HFFc6 (cell line): ENCODE measurements at regions not wholly inside any gene's neighbourhood (a gene's known extent, or its start where the extent isn't known, plus 50 kb on each side); places are given as distances from the start of the nearest gene placed in this dataset.

ENCODE experiments used
- DNase-seq: peaks from one replicate; pipeline ENCODE4 v3.0.0-alpha.2; 2018
- H3K27ac Mint-ChIP-seq: 2 replicates; pipeline ENCODE4 v1.8.0; 2020; ENCODE audit warnings: mild to moderate bottlenecking, mixed read lengths
- H3K27me3 Mint-ChIP-seq: 2 replicates; pipeline ENCODE4 v1.8.0; 2021; ENCODE audit warnings: mild to moderate bottlenecking, moderate library complexity, mixed read lengths; ENCODE audit not compliant: insufficient read depth
- H3K36me3 Mint-ChIP-seq: 2 replicates; pipeline ENCODE4 v1.8.0; 2021; ENCODE audit warnings: low read depth, mixed read lengths
- H3K4me1 Mint-ChIP-seq: 2 replicates; pipeline ENCODE4 v1.8.0; 2020; ENCODE audit warnings: low read depth, mixed read lengths
- H3K4me3 Mint-ChIP-seq: 2 replicates; pipeline ENCODE4 v1.8.0; 2020; ENCODE audit warnings: mild to moderate bottlenecking, moderate library complexity, mixed read lengths
- H3K9me3 Mint-ChIP-seq: 2 replicates; pipeline ENCODE4 v1.8.0; 2020; ENCODE audit warnings: mild to moderate bottlenecking, mixed read lengths
- CTCF ChIP-seq: fragments of 200-600 bp; sonication (generic); IDR thresholded peaks from 2 replicates; pipeline ENCODE4 v1.5.0; 2021; ENCODE audit warnings: antibody characterized with exemption, mild to moderate bottlenecking

- Mint-ChIP-seq H3K9me3 (no peaks in the 10 kb centered on the region), H3K27ac (no peak overlapping the region), H3K4me3 (no peak overlapping the region), H3K4me1 (no peaks in the 10 kb centered on the region), H3K36me3 (no peaks in the 10 kb centered on the region), H3K27me3 (0 out of 2 replicates have a peak, but pooled peaks cover 3% of the 10 kb centered on the region)
- TF ChIP-seq CTCF: no peak
- no peak for DNase-seq
These were observed 229.9 kb upstream of the TTC29 start for GRCh38 chr4:147175460-147176025.

GRCh38 chr4:147182041-147182440 lies 236.4 kb upstream of the TTC29 start:
- Mint-ChIP-seq H3K27ac (no peak overlapping the region), H3K9me3 (peaks cover 5% of the 10 kb centered on the region), H3K36me3 (no peaks in the 10 kb centered on the region), H3K4me3 (peak overlapping the region; percentile 14; the same call in 1 of the 2 replicates), H3K4me1 (peaks cover 10% of the 10 kb centered on the region), H3K27me3 (peaks cover 9% of the 10 kb centered on the region; the same call in 1 of the 2 replicates)
- DNase-seq: no peak
- TF ChIP-seq CTCF: no peak

GRCh38 chr4:147192679-147193078 lies 247.0 kb upstream of the TTC29 start:
- H3K4me1 Mint-ChIP-seq: peaks cover 5% of the 10 kb centered on the region; the same call in 1 of the 2 replicates
- H3K27me3 Mint-ChIP-seq: peaks cover 5% of the 10 kb centered on the region
- no peak for DNase-seq
- H3K4me3 Mint-ChIP-seq: no peak overlapping the region
- H3K9me3 Mint-ChIP-seq: no peaks in the 10 kb centered on the region; the same call in 1 of the 2 replicates
- TF ChIP-seq CTCF: no peak
- no peaks in the 10 kb centered on the region for H3K36me3 Mint-ChIP-seq
- H3K27ac Mint-ChIP-seq: no peak overlapping the region

GRCh38 chr4:147194114-147194513 lies 248.4 kb upstream of the TTC29 start:
- TF ChIP-seq CTCF: no peak
- no peak overlapping the region for H3K27ac Mint-ChIP-seq
- DNase-seq: no peak

GRCh38 chr4:147194604-147195003 lies 248.9 kb upstream of the TTC29 start:
- H3K27me3 Mint-ChIP-seq: peaks cover 3% of the 10 kb centered on the region; the same call in 1 of the 2 replicates
- H3K4me3 Mint-ChIP-seq: no peak overlapping the region; the same call in 1 of the 2 replicates
- no peaks in the 10 kb centered on the region for H3K9me3 Mint-ChIP-seq
- no peak for TF ChIP-seq CTCF
- DNase-seq: no peak
- H3K36me3 Mint-ChIP-seq: no peaks in the 10 kb centered on the region
- no peak overlapping the region for H3K27ac Mint-ChIP-seq
- H3K4me1 Mint-ChIP-seq: peaks cover 12% of the 10 kb centered on the region

More at GRCh38 chr4:147194114-147194513, 248.4 kb upstream of the TTC29 start:
- Mint-ChIP-seq H3K27me3 (peaks cover 3% of the 10 kb centered on the region; the same call in 1 of the 2 replicates), H3K36me3 (no peaks in the 10 kb centered on the region), H3K9me3 (no peaks in the 10 kb centered on the region), H3K4me1 (peaks cover 12% of the 10 kb centered on the region), H3K4me3 (no peak overlapping the region; the same call in 1 of the 2 replicates)
